ENCODE measurements at regions not wholly inside any gene's neighbourhood (a gene's known extent, or its start where the extent isn't known, plus 50 kb on each side); places are given as distances from the start of the nearest gene placed in this dataset.
"Not testable (repeated sequence)": the region's sequence is repeated elsewhere in the genome, so short reads cannot be mapped to it uniquely, and the experiment has no call there.

DNA sequence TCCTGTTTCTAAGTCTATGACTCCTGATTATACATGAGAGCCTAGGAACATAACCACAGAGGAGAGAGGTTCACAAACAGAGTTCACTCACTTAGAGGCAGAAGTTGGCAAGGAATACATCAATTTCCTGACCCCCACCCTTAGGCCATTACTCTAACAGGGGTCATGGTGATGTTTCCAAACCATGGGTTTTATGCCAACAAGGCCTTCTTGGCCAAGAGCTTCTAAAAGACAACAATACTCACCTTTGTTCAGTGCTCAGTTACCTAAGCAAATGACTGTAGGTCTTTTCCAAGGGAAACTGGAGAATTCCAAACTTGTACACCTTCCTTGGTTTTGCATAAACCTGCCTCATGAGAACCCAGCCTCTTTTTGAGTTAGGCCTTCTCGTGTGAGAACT lies 52.6 kb downstream of the ERICH4 start:
- peaks cover 9% of the 10 kb centered on the region for H3K9me3 ChIP-seq (ENCODE audit: control insufficient read depth, insufficient read depth, low read depth, low read length)
- H3K9ac ChIP-seq (ENCODE audit: low read length), result no peak overlapping the region
- no peaks in the 10 kb centered on the region for H3K4me1 ChIP-seq (ENCODE audit: control insufficient read depth, insufficient read depth, low read length)
- H3K36me3 ChIP-seq (ENCODE audit: control insufficient read depth, insufficient read depth, low read length), result no peaks in the 10 kb centered on the region
- H3K27me3 ChIP-seq (ENCODE audit: control insufficient read depth, insufficient read depth, low read length), result peaks cover 69% of the 10 kb centered on the region
- H3K27ac ChIP-seq (ENCODE audit: low read depth, low read length), result no peak overlapping the region
- no peak overlapping the region for H3K4me3 ChIP-seq (ENCODE audit: low read depth, low read length)

GRCh38 chr19:41499899-41500298 lies 56.9 kb downstream of the ERICH4 start:
- Histone ChIP-seq H3K4me1 (ENCODE audit: control insufficient read depth, insufficient read depth, low read length) (0 out of 2 replicates have a peak, but pooled peaks cover 3% of the 10 kb centered on the region), H3K36me3 (ENCODE audit: control insufficient read depth, insufficient read depth, low read length) (no peaks in the 10 kb centered on the region), H3K9me3 (ENCODE audit: control insufficient read depth, insufficient read depth, low read depth, low read length) (peaks cover 7% of the 10 kb centered on the region), H3K4me3 (ENCODE audit: low read depth, low read length) (no peak overlapping the region), H3K27me3 (ENCODE audit: control insufficient read depth, insufficient read depth, low read length) (peaks cover 93% of the 10 kb centered on the region), H3K27ac (ENCODE audit: low read depth, low read length) (no peak overlapping the region), H3K9ac (ENCODE audit: low read length) (no peak overlapping the region)

DNA sequence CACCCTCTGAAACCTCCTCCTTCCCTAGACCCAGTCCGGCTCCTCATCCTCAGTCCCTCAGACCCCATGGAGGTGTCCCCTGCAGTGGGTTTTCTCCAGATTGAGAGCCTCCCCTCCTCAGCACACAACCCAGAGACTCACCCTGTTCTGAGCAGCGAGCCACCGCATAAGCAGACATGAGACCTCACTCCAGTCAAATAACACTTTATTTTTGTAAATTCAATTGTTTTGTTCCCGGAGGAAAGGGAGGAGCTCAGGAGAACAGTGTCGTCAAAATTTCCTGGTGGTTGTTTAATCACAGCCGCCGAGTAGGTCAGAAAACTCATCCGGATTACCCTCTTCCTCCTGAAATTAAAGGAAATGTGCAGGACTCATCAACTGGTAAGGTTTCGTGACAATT lies 57.5 kb downstream of the ERICH4 start:
- peaks cover 7% of the 10 kb centered on the region for H3K9me3 ChIP-seq (ENCODE audit: control insufficient read depth, insufficient read depth, low read depth, low read length)
- H3K27ac ChIP-seq (ENCODE audit: low read depth, low read length), result no peak overlapping the region
- H3K36me3 ChIP-seq (ENCODE audit: control insufficient read depth, insufficient read depth, low read length), result no peaks in the 10 kb centered on the region
- H3K27me3 ChIP-seq (ENCODE audit: control insufficient read depth, insufficient read depth, low read length), result peaks cover 94% of the 10 kb centered on the region
- H3K9ac ChIP-seq (ENCODE audit: low read length), result no peak overlapping the region
- no peak overlapping the region for H3K4me3 ChIP-seq (ENCODE audit: low read depth, low read length)
- 0 out of 2 replicates have a peak, but pooled peaks cover 3% of the 10 kb centered on the region for H3K4me1 ChIP-seq (ENCODE audit: control insufficient read depth, insufficient read depth, low read length)

GRCh38 chr19:41501854-41502253 lies 58.9 kb downstream of the ERICH4 start:
- Histone ChIP-seq H3K4me1 (ENCODE audit: control insufficient read depth, insufficient read depth, low read length) (0 out of 2 replicates have a peak, but pooled peaks cover 3% of the 10 kb centered on the region), H3K9me3 (ENCODE audit: control insufficient read depth, insufficient read depth, low read depth, low read length) (peaks cover 7% of the 10 kb centered on the region), H3K4me3 (ENCODE audit: low read depth, low read length) (no peak overlapping the region; the same call in 1 of the 2 replicates), H3K27me3 (ENCODE audit: control insufficient read depth, insufficient read depth, low read length) (peaks cover 95% of the 10 kb centered on the region), H3K27ac (ENCODE audit: low read depth, low read length) (no peak overlapping the region), H3K36me3 (ENCODE audit: control insufficient read depth, insufficient read depth, low read length) (no peaks in the 10 kb centered on the region), H3K9ac (ENCODE audit: low read length) (no peak overlapping the region)

GRCh38 chr19:41505105-41505504 lies 62.1 kb downstream of the ERICH4 start:
- H3K4me1 ChIP-seq (ENCODE audit: control insufficient read depth, insufficient read depth, low read length), result 0 out of 2 replicates have a peak, but pooled peaks cover 3% of the 10 kb centered on the region
- H3K9ac ChIP-seq (ENCODE audit: low read length), result no peak overlapping the region
- peaks cover 94% of the 10 kb centered on the region for H3K27me3 ChIP-seq (ENCODE audit: control insufficient read depth, insufficient read depth, low read length)
- no peak overlapping the region for H3K27ac ChIP-seq (ENCODE audit: low read depth, low read length)
- H3K36me3 ChIP-seq (ENCODE audit: control insufficient read depth, insufficient read depth, low read length), result no peaks in the 10 kb centered on the region
- H3K9me3 ChIP-seq (ENCODE audit: control insufficient read depth, insufficient read depth, low read depth, low read length), result peaks cover 4% of the 10 kb centered on the region; the same call in 1 of the 2 replicates
- no peak overlapping the region for H3K4me3 ChIP-seq (ENCODE audit: low read depth, low read length)

DNA sequence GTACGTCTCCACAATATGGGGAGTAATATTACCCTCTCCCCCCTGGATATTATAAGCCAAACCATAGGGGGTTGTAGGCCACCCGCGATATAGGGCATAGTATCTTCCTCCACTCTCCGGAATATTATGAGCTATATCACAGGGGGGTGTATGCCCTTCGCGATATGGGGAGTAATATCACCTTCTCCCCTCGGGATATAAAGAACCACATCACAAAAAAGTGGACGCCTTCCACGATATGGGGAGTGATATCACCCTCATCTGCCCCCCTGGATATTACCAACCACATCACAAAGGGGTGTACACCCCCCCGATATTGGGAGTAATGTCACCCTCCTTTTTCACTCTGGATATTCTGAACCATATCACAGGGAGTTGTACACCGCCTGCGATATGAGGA lies 65.5 kb upstream of the CEACAM21 start:
- Histone ChIP-seq H3K9me3 (ENCODE audit: control insufficient read depth, insufficient read depth, low read depth, low read length) (no peaks in the 10 kb centered on the region), H3K27me3 (ENCODE audit: control insufficient read depth, insufficient read depth, low read length) (peaks cover 98% of the 10 kb centered on the region), H3K27ac (ENCODE audit: low read depth, low read length) (no peak overlapping the region), H3K36me3 (ENCODE audit: control insufficient read depth, insufficient read depth, low read length) (no peaks in the 10 kb centered on the region), H3K4me1 (ENCODE audit: control insufficient read depth, insufficient read depth, low read length) (no peaks in the 10 kb centered on the region), H3K4me3 (ENCODE audit: low read depth, low read length) (no peak overlapping the region), H3K9ac (ENCODE audit: low read length) (no peak overlapping the region)

DNA sequence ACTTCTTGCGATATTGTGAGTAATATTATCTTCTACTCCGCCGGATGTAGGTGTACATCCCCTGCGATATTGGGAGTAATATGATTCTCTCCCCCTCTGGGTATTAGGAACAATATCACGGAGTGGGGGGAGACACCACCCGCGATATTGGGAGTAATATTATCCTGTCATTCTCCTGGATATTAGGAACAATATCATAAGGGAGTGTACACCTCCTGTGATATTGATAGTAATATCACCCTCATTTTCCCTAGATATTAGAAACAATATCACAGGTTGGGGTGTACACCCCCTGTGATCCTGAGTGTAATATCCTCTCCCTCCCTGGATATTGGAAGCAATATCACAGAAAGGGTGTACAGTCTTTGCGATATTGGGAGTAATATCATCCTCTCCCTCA lies 64.3 kb upstream of the CEACAM21 start:
- Histone ChIP-seq H3K9me3 (ENCODE audit: control insufficient read depth, insufficient read depth, low read depth, low read length) (no peaks in the 10 kb centered on the region), H3K27ac (ENCODE audit: low read depth, low read length) (no peak overlapping the region), H3K4me1 (ENCODE audit: control insufficient read depth, insufficient read depth, low read length) (no peaks in the 10 kb centered on the region), H3K4me3 (ENCODE audit: low read depth, low read length) (no peak overlapping the region), H3K9ac (ENCODE audit: low read length) (no peak overlapping the region), H3K36me3 (ENCODE audit: control insufficient read depth, insufficient read depth, low read length) (no peaks in the 10 kb centered on the region), H3K27me3 (ENCODE audit: control insufficient read depth, insufficient read depth, low read length) (peaks cover 98% of the 10 kb centered on the region)

DNA sequence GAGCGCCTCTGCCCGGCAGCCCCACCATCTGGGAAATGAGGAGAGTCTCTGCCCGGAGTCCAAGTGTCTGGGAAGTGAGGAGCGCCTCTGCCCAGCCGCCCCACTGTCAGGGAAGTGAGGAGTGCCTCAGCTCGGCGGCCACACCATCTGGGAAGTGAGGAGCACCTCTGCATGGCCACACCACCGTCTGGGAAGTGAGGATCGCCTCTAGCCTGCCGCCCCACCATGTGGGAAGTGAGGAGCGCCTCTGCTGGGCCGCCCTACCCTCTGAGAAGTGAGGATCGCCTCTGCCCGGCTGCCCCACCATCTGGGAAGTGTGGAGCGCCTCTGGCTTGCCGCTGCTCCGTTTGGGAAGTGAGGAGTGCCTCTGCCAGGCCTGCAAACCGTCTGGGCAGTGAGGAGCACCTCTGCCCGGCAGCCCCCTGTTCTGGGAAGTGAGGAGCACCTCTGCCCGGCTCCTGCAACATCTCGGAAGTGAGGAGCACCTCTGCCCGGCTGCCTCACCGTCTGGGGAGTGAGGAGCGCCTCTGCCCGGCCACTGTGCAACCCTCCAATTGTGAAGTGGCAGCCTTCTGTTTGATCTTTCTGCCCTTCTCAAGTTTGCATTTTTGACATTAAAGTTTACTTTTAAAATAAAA lies 60.8 kb upstream of the CEACAM21 start:
- Histone ChIP-seq H3K27ac (ENCODE audit: low read depth, low read length) (no peak overlapping the region), H3K4me1 (ENCODE audit: control insufficient read depth, insufficient read depth, low read length) (no peaks in the 10 kb centered on the region), H3K27me3 (ENCODE audit: control insufficient read depth, insufficient read depth, low read length) (peaks cover 99% of the 10 kb centered on the region), H3K9ac (ENCODE audit: low read length) (no peak overlapping the region), H3K9me3 (ENCODE audit: control insufficient read depth, insufficient read depth, low read depth, low read length) (no peaks in the 10 kb centered on the region), H3K36me3 (ENCODE audit: control insufficient read depth, insufficient read depth, low read length) (no peaks in the 10 kb centered on the region), H3K4me3 (ENCODE audit: low read depth, low read length) (no peak overlapping the region)

DNA sequence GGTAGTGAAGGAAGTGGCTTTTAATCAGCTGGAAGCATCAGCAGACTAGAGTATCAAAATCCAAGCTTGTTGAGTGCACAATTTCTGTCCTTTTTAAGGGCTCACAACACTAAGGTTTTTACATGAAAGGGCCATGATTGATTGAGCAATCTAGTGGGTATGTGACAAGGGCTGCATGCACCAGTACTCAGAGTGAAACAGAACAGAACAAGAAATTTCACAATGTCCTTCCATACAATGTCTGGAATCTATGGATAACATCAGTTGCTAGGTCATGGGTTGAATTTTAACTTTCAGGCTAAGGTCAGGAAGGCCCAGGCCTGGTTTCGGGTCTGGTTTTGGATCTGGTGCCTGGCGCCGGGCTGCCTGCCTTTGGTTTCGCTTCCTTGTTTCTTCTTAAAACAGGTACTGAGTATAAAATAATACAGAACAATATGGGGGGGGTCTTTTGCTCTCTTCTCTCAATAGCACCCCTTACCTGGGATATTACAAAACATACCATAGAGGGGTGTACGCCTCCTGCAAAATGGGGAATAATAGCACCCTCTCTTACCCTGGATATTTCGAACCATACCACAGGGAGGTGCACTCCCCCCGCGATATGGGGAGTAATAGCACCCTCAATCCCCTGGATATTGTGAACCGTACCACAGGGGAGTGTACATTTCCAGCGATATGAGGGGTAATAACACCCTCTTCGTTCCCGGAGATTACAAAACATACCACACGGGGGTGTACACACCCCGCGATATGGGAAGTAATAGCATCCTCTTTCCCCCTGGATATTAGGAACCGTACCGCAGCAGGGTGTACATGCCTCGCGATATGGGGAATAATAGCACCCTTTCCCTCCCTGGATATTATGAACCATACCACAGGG lies 59.4 kb upstream of the CEACAM21 start:
- not testable (repeated sequence) for H3K36me3 ChIP-seq (ENCODE audit: control insufficient read depth, insufficient read depth, low read length); H3K9me3 ChIP-seq (ENCODE audit: control insufficient read depth, insufficient read depth, low read depth, low read length); H3K9ac ChIP-seq (ENCODE audit: low read length); H3K4me3 ChIP-seq (ENCODE audit: low read depth, low read length); H3K27ac ChIP-seq (ENCODE audit: low read depth, low read length); H3K4me1 ChIP-seq (ENCODE audit: control insufficient read depth, insufficient read depth, low read length)
- H3K27me3 ChIP-seq (ENCODE audit: control insufficient read depth, insufficient read depth, low read length), result peaks cover 100% of the 10 kb centered on the region

GRCh38 chr19:41518141-41518540 lies 57.8 kb upstream of the CEACAM21 start:
- Histone ChIP-seq H3K9me3 (ENCODE audit: control insufficient read depth, insufficient read depth, low read depth, low read length) (no peaks in the 10 kb centered on the region), H3K36me3 (ENCODE audit: control insufficient read depth, insufficient read depth, low read length) (no peaks in the 10 kb centered on the region), H3K4me3 (ENCODE audit: low read depth, low read length) (no peak overlapping the region), H3K4me1 (ENCODE audit: control insufficient read depth, insufficient read depth, low read length) (no peaks in the 10 kb centered on the region), H3K9ac (ENCODE audit: low read length) (no peak overlapping the region), H3K27ac (ENCODE audit: low read depth, low read length) (no peak overlapping the region), H3K27me3 (ENCODE audit: control insufficient read depth, insufficient read depth, low read length) (peaks cover 100% of the 10 kb centered on the region)
